ENCODE measurements at regions not wholly inside any gene's neighbourhood (a gene's known extent, or its start where the extent isn't known, plus 50 kb on each side); places are given as distances from the start of the nearest gene placed in this dataset.

GRCh38 chr21:43322805-43323204 lies 104.1 kb downstream of the SIK1 start:
- no peaks in the 10 kb centered on the region for H3K9me3 ChIP-seq (ENCODE audit: low read length)
- intact Hi-C loops (cut with micrococcal nuclease; ENCODE audit: unreplicated experiment) = loop anchor here (10.0 kb wide), 1 partner anchor 392 kb away; the partner anchor contains the start of gene PDXK
- no peak for DNase-seq (ENCODE audit: low spot score)
- H3K4me1 ChIP-seq (ENCODE audit: insufficient read depth, low read length, poor library complexity, severe bottlenecking) = peaks cover 21% of the 10 kb centered on the region
- no peak overlapping the region for H2AFZ ChIP-seq (ENCODE audit: low read length)
- POLR2A ChIA-PET = no interaction called here
- H3K27ac ChIP-seq (ENCODE audit: low read depth, low read length, poor library complexity, severe bottlenecking) = no peak overlapping the region
- no TSS peak for BruUV-seq (replicated peaks)
- H3K79me2 ChIP-seq (ENCODE audit: insufficient read depth, low read depth, low read length) = no peaks in the 10 kb centered on the region
- H4K20me1 ChIP-seq (ENCODE audit: insufficient read depth, low read length) = no peaks in the 10 kb centered on the region
- no peaks in the 10 kb centered on the region for H3K9me2 ChIP-seq (ENCODE audit: insufficient read depth, low read length)
- TF ChIP-seq CTCF (conservative IDR thresholded peaks at IDR 0.05; ENCODE audit: low read length) (no peak), EZH2phosphoT487 (IDR thresholded peaks at IDR 0.05; ENCODE audit: borderline replicate concordance, low read depth, low read length) (no peak)
- no peaks in the 10 kb centered on the region for H3K36me3 ChIP-seq (ENCODE audit: insufficient read depth, low read length)
- no peak overlapping the region for H3K4me3 ChIP-seq (ENCODE audit: low read depth, low read length, poor library complexity, severe bottlenecking)
- H3K4me2 ChIP-seq (ENCODE audit: low read length) = no peak overlapping the region
- CTCF ChIA-PET (ENCODE audit: unreplicated experiment) = no interaction called here

DNA sequence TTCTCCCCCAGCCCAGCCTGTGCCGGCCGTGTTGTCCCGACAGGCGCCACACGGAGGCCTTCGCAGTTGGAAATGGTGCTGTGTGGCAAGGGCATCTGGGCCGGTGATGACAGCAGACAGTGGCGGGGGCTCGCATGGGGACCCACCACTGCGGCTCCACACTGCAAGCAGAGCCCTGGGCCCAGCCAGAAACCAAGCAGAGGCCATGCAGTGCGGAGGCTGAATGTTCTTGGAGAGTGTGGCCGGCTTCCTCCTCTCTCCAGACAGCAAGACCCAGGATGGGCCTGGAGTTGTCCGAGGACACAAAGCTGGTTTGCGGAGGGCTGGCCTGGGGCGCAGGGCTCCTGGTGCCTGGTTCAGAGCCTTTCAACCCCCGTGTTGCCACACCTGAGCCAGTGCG lies 104.6 kb downstream of the SIK1 start:
- CTCF ChIA-PET (ENCODE audit: unreplicated experiment) = no interaction called here
- H3K27ac ChIP-seq (ENCODE audit: low read depth, low read length, poor library complexity, severe bottlenecking) = no peak overlapping the region
- H3K79me2 ChIP-seq (ENCODE audit: insufficient read depth, low read depth, low read length) = no peaks in the 10 kb centered on the region
- intact Hi-C loops (cut with micrococcal nuclease; ENCODE audit: unreplicated experiment) = loop anchor here (10.0 kb wide), 1 partner anchor 392 kb away; the partner anchor contains the start of gene PDXK
- H3K9me2 ChIP-seq (ENCODE audit: insufficient read depth, low read length) = no peaks in the 10 kb centered on the region
- peaks cover 21% of the 10 kb centered on the region for H3K4me1 ChIP-seq (ENCODE audit: insufficient read depth, low read length, poor library complexity, severe bottlenecking)
- POLR2A ChIA-PET = no interaction called here
- no peaks in the 10 kb centered on the region for H3K9me3 ChIP-seq (ENCODE audit: low read length)
- no peak for TF ChIP-seq CTCF (conservative IDR thresholded peaks at IDR 0.05; ENCODE audit: low read length)
- TF ChIP-seq EZH2phosphoT487 (IDR thresholded peaks at IDR 0.05; ENCODE audit: borderline replicate concordance, low read depth, low read length) = no peak
- no peak overlapping the region for H2AFZ ChIP-seq (ENCODE audit: low read length)
- H4K20me1 ChIP-seq (ENCODE audit: insufficient read depth, low read length) = no peaks in the 10 kb centered on the region
- no peak overlapping the region for H3K4me2 ChIP-seq (ENCODE audit: low read length)
- no peaks in the 10 kb centered on the region for H3K36me3 ChIP-seq (ENCODE audit: insufficient read depth, low read length)
- BruUV-seq (replicated peaks) = no TSS peak
- no peak for DNase-seq (ENCODE audit: low spot score)
- H3K4me3 ChIP-seq (ENCODE audit: low read depth, low read length, poor library complexity, severe bottlenecking) = no peak overlapping the region

GRCh38 chr21:43321611-43322010 lies 105.3 kb downstream of the SIK1 start:
- DNase-seq (ENCODE audit: low spot score) = no peak
- TF ChIP-seq CTCF (conservative IDR thresholded peaks at IDR 0.05; ENCODE audit: low read length) (no peak), EZH2phosphoT487 (IDR thresholded peaks at IDR 0.05; ENCODE audit: borderline replicate concordance, low read depth, low read length) (no peak)
- no peak overlapping the region for H3K4me2 ChIP-seq (ENCODE audit: low read length)
- H2AFZ ChIP-seq (ENCODE audit: low read length) = no peak overlapping the region
- ChIA-PET CTCF (ENCODE audit: unreplicated experiment) (no interaction called here), POLR2A (no interaction called here)
- H3K9me3 ChIP-seq (ENCODE audit: low read length) = no peaks in the 10 kb centered on the region
- intact Hi-C loops (cut with micrococcal nuclease; ENCODE audit: unreplicated experiment) = loop anchor here (10.0 kb wide), 1 partner anchor 393 kb away; the partner anchor contains the start of gene PDXK
- no peak overlapping the region for H3K27ac ChIP-seq (ENCODE audit: low read depth, low read length, poor library complexity, severe bottlenecking)
- H3K4me3 ChIP-seq (ENCODE audit: low read depth, low read length, poor library complexity, severe bottlenecking) = no peak overlapping the region
- no peaks in the 10 kb centered on the region for H4K20me1 ChIP-seq (ENCODE audit: insufficient read depth, low read length)
- no peaks in the 10 kb centered on the region for H3K9me2 ChIP-seq (ENCODE audit: insufficient read depth, low read length)
- peaks cover 17% of the 10 kb centered on the region for H3K4me1 ChIP-seq (ENCODE audit: insufficient read depth, low read length, poor library complexity, severe bottlenecking)
- no peaks in the 10 kb centered on the region for H3K36me3 ChIP-seq (ENCODE audit: insufficient read depth, low read length)
- no peaks in the 10 kb centered on the region for H3K79me2 ChIP-seq (ENCODE audit: insufficient read depth, low read depth, low read length)
- BruUV-seq (replicated peaks) = no TSS peak
